K562 (cell line): ENCODE measurements at regions not wholly inside any gene's neighbourhood (a gene's known extent, or its start where the extent isn't known, plus 50 kb on each side); places are given as distances from the start of the nearest gene placed in this dataset.

Experiments
- TAF1 ChIP-seq: IDR thresholded peaks from 2 replicates; pipeline ENCODE4 v1.6.1; 2011; ENCODE audit warnings: mild to moderate bottlenecking, low read length, moderate library complexity; ENCODE audit not compliant: insufficient read depth, control insufficient read depth, severe bottlenecking; ENCODE audit errors: extremely low read depth
- ZSCAN29 ChIP-seq: fragments of 450-650 bp; IDR thresholded peaks from 2 replicates; pipeline ENCODE4 v1.6.1; 2017
- TF ChIP-seq, protein P1 (sequence below), 3 experiments: IDR thresholded peaks in 2 of 3; conservative IDR thresholded peaks in 1 of 3; 2 replicates each; pipeline ENCODE4 v1.5.1; 2011 to 2012; ENCODE audit warnings: low read length in 3 of 3, mild to moderate bottlenecking in 3 of 3, control low read depth in 2 of 3, improper control_type of control experiment in 1 of 3, inconsistent platforms in 1 of 3, low read depth in 1 of 3, mixed read lengths in 1 of 3, moderate library complexity in 1 of 3; ENCODE audit not compliant: insufficient read depth in 2 of 3
- TF ChIP-seq, protein P2 (sequence below): fragments of 450-650 bp; IDR thresholded peaks from 2 replicates; pipeline ENCODE4 v1.7.0; 2016; ENCODE audit warnings: borderline replicate concordance

DNA sequence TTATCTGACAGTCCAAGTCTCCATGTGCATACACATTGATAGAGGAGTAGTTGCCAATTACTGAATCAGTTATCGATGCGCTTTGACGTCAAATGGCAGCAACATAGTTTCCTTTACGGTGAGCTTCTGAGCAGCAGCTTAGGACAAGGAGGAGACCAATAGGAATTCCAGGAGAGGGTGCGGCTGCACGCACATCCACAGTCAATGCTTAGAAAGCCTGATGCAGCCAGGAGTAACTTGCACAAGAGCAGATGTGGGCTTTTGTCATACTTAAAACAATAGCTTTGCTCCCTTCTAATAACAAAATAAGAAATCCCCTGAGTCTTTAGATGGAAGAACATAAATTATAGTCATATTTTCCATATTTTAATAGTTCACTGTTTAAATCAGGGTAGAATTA, 442.1 kb downstream of the BCKDHB start:
- no peak for TF ChIP-seq ZSCAN29
- TF ChIP-seq, protein P1, sequence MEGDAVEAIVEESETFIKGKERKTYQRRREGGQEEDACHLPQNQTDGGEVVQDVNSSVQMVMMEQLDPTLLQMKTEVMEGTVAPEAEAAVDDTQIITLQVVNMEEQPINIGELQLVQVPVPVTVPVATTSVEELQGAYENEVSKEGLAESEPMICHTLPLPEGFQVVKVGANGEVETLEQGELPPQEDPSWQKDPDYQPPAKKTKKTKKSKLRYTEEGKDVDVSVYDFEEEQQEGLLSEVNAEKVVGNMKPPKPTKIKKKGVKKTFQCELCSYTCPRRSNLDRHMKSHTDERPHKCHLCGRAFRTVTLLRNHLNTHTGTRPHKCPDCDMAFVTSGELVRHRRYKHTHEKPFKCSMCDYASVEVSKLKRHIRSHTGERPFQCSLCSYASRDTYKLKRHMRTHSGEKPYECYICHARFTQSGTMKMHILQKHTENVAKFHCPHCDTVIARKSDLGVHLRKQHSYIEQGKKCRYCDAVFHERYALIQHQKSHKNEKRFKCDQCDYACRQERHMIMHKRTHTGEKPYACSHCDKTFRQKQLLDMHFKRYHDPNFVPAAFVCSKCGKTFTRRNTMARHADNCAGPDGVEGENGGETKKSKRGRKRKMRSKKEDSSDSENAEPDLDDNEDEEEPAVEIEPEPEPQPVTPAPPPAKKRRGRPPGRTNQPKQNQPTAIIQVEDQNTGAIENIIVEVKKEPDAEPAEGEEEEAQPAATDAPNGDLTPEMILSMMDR (IDR thresholded peaks at IDR 0.05 in 2 of 3, conservative IDR thresholded peaks at IDR 0.05 in 1 of 3; ENCODE audit: insufficient read depth in 2 of 3, low read depth in 1 of 3, low read length in 3 of 3), result no peak
- no peak for TF ChIP-seq TAF1
- TF ChIP-seq, protein P2, sequence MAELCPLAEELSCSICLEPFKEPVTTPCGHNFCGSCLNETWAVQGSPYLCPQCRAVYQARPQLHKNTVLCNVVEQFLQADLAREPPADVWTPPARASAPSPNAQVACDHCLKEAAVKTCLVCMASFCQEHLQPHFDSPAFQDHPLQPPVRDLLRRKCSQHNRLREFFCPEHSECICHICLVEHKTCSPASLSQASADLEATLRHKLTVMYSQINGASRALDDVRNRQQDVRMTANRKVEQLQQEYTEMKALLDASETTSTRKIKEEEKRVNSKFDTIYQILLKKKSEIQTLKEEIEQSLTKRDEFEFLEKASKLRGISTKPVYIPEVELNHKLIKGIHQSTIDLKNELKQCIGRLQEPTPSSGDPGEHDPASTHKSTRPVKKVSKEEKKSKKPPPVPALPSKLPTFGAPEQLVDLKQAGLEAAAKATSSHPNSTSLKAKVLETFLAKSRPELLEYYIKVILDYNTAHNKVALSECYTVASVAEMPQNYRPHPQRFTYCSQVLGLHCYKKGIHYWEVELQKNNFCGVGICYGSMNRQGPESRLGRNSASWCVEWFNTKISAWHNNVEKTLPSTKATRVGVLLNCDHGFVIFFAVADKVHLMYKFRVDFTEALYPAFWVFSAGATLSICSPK, result no peak
